HL-60 (cell line): ENCODE measurements at regions not wholly inside any gene's neighbourhood (a gene's known extent, or its start where the extent isn't known, plus 50 kb on each side); places are given as distances from the start of the nearest gene placed in this dataset.

Experiments used
- CTCF ChIP-seq: IDR thresholded peaks from one replicate; pipeline ENCODE4 v1.5.1; 2011; ENCODE audit warnings: low read length, control low read depth, inconsistent platforms; ENCODE audit not compliant: insufficient read depth
- GABPA ChIP-seq: IDR thresholded peaks from 2 replicates; pipeline ENCODE4 v1.6.1; 2012; ENCODE audit warnings: low read depth
- REST ChIP-seq: IDR thresholded peaks from 2 replicates; pipeline ENCODE4 v1.6.1; 2012; ENCODE audit warnings: low read depth; ENCODE audit not compliant: insufficient replicate concordance
- SPI1 ChIP-seq: IDR thresholded peaks from 2 replicates; pipeline ENCODE4 v1.6.1; 2012; ENCODE audit warnings: low read depth, mild to moderate bottlenecking, borderline replicate concordance

- TF ChIP-seq CTCF (no peak), SPI1 (no peak), GABPA (no peak), REST (no peak)
Measured at GRCh38 chr11:115576606-115577380, 72.6 kb upstream of the CADM1 start.
